ENCODE measurements at regions not wholly inside any gene's neighbourhood (a gene's known extent, or its start where the extent isn't known, plus 50 kb on each side); places are given as distances from the start of the nearest gene placed in this dataset.

GRCh38 chr9:106307670-106308069 lies 555.3 kb upstream of the ZNF462 start:
- no peak for TF ChIP-seq CTCF (IDR thresholded peaks at IDR 0.05)
- TF ChIP-seq POLR2A (IDR thresholded peaks at IDR 0.05) = no peak
